DND-41 (cell line): ENCODE measurements at regions not wholly inside any gene's neighbourhood (a gene's known extent, or its start where the extent isn't known, plus 50 kb on each side); places are given as distances from the start of the nearest gene placed in this dataset.

Source experiments
- ATAC-seq: fragments of 200-7000 bp; cut with Tn5 transposase; 3 replicates; pipeline ENCODE4 v1.9.1; 2021; ENCODE audit warnings: low read depth; ENCODE audit not compliant: insufficient read depth
- DNase-seq: peaks from one replicate; pipeline ENCODE4 v3.0.0-alpha.2; 2020
- H2AFZ ChIP-seq: 2 replicates; pipeline ENCODE4 v1.6.0; 2012; ENCODE audit warnings: low read depth, low read length
- H3K27ac ChIP-seq: 2 replicates; pipeline ENCODE4 v1.5.1; 2012; ENCODE audit warnings: low read length, inconsistent platforms
- H3K27me3 ChIP-seq: fragments of 200-600 bp; sonication (generic); 2 replicates; pipeline ENCODE4 v1.6.0; 2012; ENCODE audit warnings: low read length, mild to moderate bottlenecking, inconsistent platforms; ENCODE audit not compliant: insufficient read depth, poor library complexity
- H3K36me3 ChIP-seq: 2 replicates; pipeline ENCODE4 v1.5.1; 2012; ENCODE audit warnings: low read length, inconsistent platforms; ENCODE audit not compliant: insufficient read depth
- H3K4me1 ChIP-seq: 2 replicates; pipeline ENCODE4 v1.5.1; 2012; ENCODE audit warnings: mild to moderate bottlenecking, low read length; ENCODE audit not compliant: insufficient read depth
- H3K4me2 ChIP-seq: 2 replicates; pipeline ENCODE4 v1.6.0; 2012; ENCODE audit warnings: mild to moderate bottlenecking, moderate library complexity, low read length, inconsistent platforms; ENCODE audit not compliant: insufficient read depth
- H3K4me3 ChIP-seq, 2 experiments: fragments of 200-600 bp in 1 of 2; shearing (Covaris generic) in 1 of 2; 2 replicates each; pipeline ENCODE4 v1.5.1; 2012 to 2016; ENCODE audit warnings: inconsistent platforms in 2 of 2, low read length in 2 of 2, mild to moderate bottlenecking in 2 of 2, low read depth in 1 of 2, moderate library complexity in 1 of 2
- H3K79me2 ChIP-seq: 2 replicates; pipeline ENCODE4 v1.6.0; 2012; ENCODE audit warnings: low read length, inconsistent platforms; ENCODE audit not compliant: insufficient read depth
- H3K9ac ChIP-seq: 2 replicates; pipeline ENCODE4 v1.6.0; 2012; ENCODE audit warnings: low read depth, mild to moderate bottlenecking, inconsistent platforms, low read length, moderate library complexity
- H3K9me3 ChIP-seq: 2 replicates; pipeline ENCODE4 v1.5.1; 2012; ENCODE audit warnings: low read length, moderate library complexity, mild to moderate bottlenecking, inconsistent platforms; ENCODE audit not compliant: insufficient read depth, severe bottlenecking
- H4K20me1 ChIP-seq: 2 replicates; pipeline ENCODE4 v1.6.0; 2012; ENCODE audit warnings: low read length; ENCODE audit not compliant: insufficient read depth
- EZH2 ChIP-seq: IDR thresholded peaks from 3 replicates; pipeline ENCODE4 v1.6.1; 2012; ENCODE audit warnings: borderline replicate concordance, low read depth, mild to moderate bottlenecking, moderate library complexity, low read length, inconsistent platforms; ENCODE audit not compliant: severe bottlenecking
- TF ChIP-seq, protein P1 (sequence below): IDR thresholded peaks from 2 replicates; pipeline ENCODE4 v1.5.1; 2012; ENCODE audit warnings: borderline replicate concordance, low read length, moderate library complexity, mild to moderate bottlenecking; ENCODE audit not compliant: poor library complexity, severe bottlenecking; ENCODE audit errors: extremely low read depth

DNA sequence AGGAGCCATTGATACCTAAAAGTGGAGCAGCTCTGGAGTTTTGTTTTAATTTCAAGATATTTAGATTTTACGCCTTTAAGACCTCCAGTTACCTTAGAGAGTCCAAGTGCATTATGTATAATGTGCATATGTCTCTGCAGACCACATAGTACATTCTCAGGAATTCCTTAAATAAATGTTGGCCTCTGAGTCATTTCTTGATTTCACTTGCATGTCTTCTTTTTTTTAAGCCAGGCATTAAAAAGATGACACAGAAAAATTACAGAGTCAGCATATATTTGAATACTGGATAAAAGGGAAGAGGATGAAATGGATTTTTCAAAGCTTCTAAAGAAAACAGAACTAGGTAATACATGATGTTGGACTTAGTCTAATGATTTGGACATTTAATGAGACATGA lies 125.2 kb downstream of the TMCO5A start:
- no peak overlapping the region for H3K4me3 ChIP-seq
- no peak overlapping the region for H2AFZ ChIP-seq
- no peak for ATAC-seq
- H3K9ac ChIP-seq = no peak overlapping the region
- no peak overlapping the region for H3K27ac ChIP-seq
- H3K9me3 ChIP-seq = no peaks in the 10 kb centered on the region
- no peak for DNase-seq
- H3K4me1 ChIP-seq = no peaks in the 10 kb centered on the region
- H3K36me3 ChIP-seq = no peaks in the 10 kb centered on the region
- H3K79me2 ChIP-seq = no peaks in the 10 kb centered on the region
- H3K4me2 ChIP-seq = no peak overlapping the region
- no peaks in the 10 kb centered on the region for H4K20me1 ChIP-seq
- no peak for TF ChIP-seq EZH2
- TF ChIP-seq, protein P1, sequence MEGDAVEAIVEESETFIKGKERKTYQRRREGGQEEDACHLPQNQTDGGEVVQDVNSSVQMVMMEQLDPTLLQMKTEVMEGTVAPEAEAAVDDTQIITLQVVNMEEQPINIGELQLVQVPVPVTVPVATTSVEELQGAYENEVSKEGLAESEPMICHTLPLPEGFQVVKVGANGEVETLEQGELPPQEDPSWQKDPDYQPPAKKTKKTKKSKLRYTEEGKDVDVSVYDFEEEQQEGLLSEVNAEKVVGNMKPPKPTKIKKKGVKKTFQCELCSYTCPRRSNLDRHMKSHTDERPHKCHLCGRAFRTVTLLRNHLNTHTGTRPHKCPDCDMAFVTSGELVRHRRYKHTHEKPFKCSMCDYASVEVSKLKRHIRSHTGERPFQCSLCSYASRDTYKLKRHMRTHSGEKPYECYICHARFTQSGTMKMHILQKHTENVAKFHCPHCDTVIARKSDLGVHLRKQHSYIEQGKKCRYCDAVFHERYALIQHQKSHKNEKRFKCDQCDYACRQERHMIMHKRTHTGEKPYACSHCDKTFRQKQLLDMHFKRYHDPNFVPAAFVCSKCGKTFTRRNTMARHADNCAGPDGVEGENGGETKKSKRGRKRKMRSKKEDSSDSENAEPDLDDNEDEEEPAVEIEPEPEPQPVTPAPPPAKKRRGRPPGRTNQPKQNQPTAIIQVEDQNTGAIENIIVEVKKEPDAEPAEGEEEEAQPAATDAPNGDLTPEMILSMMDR = no peak
- H3K27me3 ChIP-seq = no peaks in the 10 kb centered on the region

DNA sequence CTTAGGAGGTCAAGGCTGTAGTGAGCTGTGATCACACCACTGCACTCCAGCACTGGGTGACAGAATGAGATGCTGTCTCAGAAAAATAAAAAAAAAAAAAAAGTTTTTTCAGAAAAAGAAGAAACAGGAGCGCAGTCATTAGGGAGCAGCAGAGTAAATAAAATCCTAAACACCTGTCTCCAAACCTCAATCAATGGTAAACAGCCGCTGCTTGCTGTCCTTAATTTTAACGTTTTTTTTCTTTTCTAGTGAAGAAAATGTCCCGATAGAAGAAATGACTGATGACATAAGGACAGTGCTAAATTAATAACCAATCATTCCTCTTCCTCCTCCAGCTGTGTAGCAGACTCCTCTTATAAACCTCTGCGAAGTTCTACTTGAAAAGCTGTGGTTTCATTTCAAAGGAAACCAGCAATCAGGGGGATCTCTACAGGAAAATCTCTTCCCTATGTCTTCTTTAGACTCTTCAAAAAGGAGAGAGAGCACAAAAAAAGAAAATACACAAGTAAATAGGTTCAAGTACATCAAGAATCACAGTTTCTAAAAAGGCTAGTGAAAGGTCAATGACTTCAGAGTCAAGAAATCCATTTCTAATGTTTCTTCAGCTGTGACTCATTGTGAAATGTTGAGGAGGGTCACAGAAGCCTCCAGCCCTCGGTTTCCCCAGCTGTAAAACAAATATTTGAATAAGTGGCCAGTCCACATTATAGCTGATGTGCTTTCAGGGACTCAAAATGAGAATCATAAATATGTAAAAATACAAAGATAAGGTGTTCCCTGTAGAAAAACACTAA lies 127.6 kb downstream of the TMCO5A start:
- Histone ChIP-seq H3K9me3 (no peaks in the 10 kb centered on the region), H3K27ac (no peak overlapping the region), H4K20me1 (no peaks in the 10 kb centered on the region), H3K27me3 (no peaks in the 10 kb centered on the region), H3K4me2 (no peak overlapping the region), H3K4me1 (no peaks in the 10 kb centered on the region), H3K4me3 (no peak overlapping the region), H3K36me3 (no peaks in the 10 kb centered on the region), H3K9ac (no peak overlapping the region), H2AFZ (no peak overlapping the region), H3K79me2 (no peaks in the 10 kb centered on the region)
- TF ChIP-seq, protein P1 = no peak
- no peak for TF ChIP-seq EZH2
- ATAC-seq (no peak), DNase-seq (no peak)

DNA sequence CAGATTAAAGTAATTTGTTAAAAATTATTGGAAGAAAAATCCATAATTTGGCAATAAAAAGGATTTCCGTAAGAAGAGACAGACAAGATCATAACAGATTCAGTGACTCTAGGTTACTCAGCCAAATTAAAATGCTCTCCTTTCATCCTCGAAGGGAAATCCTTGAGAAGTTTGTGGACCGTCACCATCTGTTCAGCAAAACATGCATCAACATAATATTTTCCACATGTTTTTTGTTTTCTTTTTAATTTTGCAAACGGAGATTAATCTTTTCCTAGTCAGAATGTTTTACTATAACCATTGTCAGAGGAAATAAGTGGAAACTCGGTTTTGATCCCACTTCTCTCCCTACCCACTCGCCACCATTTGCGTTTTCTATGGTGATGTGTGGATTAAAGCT lies 128.3 kb downstream of the TMCO5A start:
- Histone ChIP-seq H3K9ac (no peak overlapping the region), H3K4me3 (no peak overlapping the region), H4K20me1 (no peaks in the 10 kb centered on the region), H3K4me1 (no peaks in the 10 kb centered on the region), H3K27ac (no peak overlapping the region), H3K9me3 (no peaks in the 10 kb centered on the region), H2AFZ (no peak overlapping the region), H3K79me2 (no peaks in the 10 kb centered on the region), H3K27me3 (no peaks in the 10 kb centered on the region), H3K4me2 (no peak overlapping the region), H3K36me3 (no peaks in the 10 kb centered on the region)
- TF ChIP-seq, protein P1 = no peak
- no peak for TF ChIP-seq EZH2
- DNase-seq = no peak
- ATAC-seq = no peak
